GM08714 (cell line): ENCODE measurements at regions not wholly inside any gene's neighbourhood (a gene's known extent, or its start where the extent isn't known, plus 50 kb on each side); places are given as distances from the start of the nearest gene placed in this dataset.

Source experiments
- H3K4me3 ChIP-seq: fragments of 200-500 bp; sonication (Bioruptor generic); 2 replicates; pipeline ENCODE4 v1.5.1; 2014; ENCODE audit warnings: mild to moderate bottlenecking, low read length, inconsistent platforms
- ZNF274 ChIP-seq: IDR thresholded peaks from 2 replicates; pipeline ENCODE4 v1.6.1; 2012; ENCODE audit warnings: mild to moderate bottlenecking, low read depth, low read length

- TF ChIP-seq ZNF274 = no peak
- H3K4me3 ChIP-seq = no peak overlapping the region
These were observed 187.9 kb downstream of the USP12 start for GRCh38 chr13:26983543-26984320.

DNA sequence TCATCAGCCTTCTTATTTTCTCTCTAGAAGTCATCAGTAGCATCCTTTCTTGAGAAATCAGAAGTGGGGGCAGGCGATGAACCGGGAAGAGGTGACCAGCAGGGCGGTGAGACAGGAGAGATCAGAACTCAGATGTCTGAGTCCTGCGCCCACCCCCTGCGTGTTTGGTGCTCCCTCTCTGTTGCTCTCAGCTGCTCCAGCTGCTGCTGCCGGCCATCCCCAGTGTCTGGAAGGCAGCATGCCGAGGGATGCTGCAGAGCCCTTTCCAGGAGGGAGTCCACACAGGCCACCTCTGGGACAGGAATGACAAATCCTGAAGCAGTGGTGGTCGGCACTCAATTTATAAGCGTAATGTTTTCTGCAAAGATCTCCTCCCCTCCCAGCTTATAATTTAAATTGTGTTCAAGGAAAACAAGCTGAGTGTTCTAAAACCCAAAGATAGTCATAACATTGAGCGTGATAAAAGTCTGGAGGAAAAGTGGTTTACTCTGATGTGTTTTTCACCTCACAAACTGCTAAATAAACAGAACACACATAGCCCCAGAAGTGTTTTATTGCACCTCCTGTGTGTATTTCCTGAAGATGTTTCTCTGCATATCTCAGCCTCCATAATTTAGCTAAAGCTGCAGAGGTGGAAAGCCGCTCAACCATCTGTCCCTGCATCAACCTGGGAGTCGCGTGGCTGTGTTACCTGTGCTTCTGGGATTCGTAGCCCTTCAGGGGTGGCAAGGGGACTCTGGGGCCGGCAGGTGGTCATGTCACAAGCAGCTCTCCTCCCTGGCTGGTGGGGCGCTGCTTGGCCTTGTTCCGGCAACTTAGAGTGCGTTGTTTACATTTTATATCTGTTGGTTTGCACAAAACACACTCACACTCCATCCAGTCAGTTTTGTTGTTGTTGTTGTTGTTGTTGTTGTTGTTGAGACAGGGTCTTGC lies 191.2 kb downstream of the USP12 start:
- no peak for TF ChIP-seq ZNF274
- no peak overlapping the region for H3K4me3 ChIP-seq

DNA sequence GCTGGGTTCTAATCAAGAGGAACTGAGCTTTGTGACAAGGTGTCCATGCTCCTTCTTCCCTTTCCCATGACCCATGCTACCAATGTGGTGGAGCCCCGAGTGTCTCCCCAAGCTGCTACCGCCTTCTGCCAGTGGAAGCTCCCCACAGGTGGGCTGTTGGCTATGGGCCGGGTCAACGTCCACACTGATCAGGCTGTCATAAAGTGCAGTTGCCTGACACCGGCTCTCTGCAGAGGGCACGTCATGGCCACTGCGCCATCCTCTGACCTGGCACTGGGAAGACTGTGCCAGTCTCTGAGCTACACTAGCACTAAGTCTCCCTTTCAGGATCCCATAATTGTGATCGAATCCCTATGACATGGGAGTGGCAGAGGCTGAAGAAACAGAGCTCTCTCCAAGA lies 192.3 kb downstream of the USP12 start:
- TF ChIP-seq ZNF274 = no peak
- H3K4me3 ChIP-seq = no peak overlapping the region

- H3K4me3 ChIP-seq = no peak overlapping the region
- TF ChIP-seq ZNF274 = no peak
These were observed 193.3 kb downstream of the USP12 start for GRCh38 chr13:26978081-26978860.

DNA sequence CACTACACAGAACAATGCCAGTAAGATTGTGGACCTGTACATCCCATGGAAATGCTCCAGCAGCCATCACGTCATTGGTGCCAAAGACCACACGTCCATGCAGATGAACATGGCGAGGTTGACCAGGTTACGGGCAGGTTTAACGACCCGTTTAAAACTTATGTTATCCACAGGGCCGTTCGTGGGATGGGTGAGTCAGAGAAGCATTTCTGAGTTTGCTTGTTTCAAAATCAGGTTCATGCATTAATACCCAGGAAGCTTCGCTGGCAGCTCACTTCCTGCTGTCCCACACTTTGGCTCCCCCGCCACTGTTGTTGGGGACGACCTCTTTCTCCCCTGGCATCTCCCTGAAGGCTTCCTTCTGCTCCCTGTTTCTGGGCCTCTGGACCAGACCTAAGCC lies 194.1 kb downstream of the USP12 start:
- H3K4me3 ChIP-seq = no peak overlapping the region
- TF ChIP-seq ZNF274 = no peak

- no peak overlapping the region for H3K4me3 ChIP-seq
- no peak for TF ChIP-seq ZNF274
These were observed 195.3 kb downstream of the USP12 start for GRCh38 chr13:26976313-26976712.

- no peak overlapping the region for H3K4me3 ChIP-seq
- TF ChIP-seq ZNF274 = no peak
These were observed 197.7 kb downstream of the USP12 start for GRCh38 chr13:26973946-26974345.

DNA sequence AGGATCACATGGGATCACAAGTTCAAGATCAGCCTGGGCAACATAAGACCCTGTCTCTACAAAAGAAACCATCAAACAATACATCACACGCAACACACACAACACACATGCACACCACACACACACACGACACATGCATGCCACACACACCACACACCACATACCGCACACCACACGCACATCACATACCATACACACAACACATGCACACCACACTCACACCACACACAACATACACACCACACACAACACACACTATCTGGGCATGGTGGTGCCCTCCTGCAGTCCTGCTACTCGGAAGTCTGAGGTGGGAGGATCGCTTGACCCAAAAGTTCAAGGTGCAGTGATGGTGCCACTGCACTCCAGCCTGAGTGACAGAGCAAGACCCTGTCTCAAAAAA lies 198.3 kb downstream of the USP12 start:
- TF ChIP-seq ZNF274 = no peak

GRCh38 chr13:26971990-26972887 lies 199.4 kb downstream of the USP12 start:
- no peak for TF ChIP-seq ZNF274
- no peak overlapping the region for H3K4me3 ChIP-seq

More for the DNA sequence above, 198.3 kb downstream of the USP12 start:
- no peak overlapping the region for H3K4me3 ChIP-seq

DNA sequence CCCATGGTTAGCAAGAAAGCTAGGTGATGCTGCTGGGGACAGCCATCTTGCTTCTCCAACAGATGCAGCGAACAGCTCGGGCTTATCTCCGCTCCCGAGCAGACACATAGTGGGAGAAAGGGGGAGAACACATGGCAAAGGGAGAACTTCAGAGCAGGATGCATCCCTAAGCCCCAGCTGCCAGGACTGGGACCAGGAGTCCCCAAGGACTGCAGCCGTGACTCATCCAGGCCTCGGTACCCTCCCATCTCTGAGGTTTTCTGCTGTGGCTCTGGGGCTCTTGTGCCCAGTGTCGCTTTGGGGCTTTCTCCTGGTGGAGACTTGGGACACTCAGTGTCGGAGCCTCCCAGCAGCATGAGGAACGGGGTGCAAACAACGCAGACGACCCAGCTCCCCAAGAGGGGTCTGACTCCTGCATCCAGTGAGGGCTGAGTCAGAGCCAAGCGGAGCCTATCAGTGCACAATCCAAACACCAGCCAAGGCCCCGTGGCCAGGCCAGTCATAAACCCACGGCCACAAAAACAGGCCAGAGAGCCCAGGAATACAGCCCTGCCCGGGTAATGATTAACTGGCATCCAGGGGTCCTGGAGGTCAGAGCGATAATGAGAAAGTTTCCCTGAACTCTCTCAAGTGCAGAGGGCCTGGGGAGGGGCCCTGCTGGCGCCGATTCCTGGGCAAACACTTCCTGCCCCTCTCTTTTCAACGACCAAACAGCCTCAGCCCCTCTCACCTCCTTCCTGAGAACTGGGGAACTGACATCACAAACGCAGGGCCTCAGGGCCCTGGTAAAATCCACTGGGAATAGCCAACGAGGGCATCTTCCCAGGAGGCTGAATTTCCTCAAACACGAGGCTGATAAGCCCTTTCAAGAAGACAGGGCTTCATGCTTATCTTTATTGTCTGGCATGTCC lies 202.9 kb downstream of the USP12 start:
- TF ChIP-seq ZNF274 = no peak
- no peak overlapping the region for H3K4me3 ChIP-seq

- H3K4me3 ChIP-seq = no peak overlapping the region
- TF ChIP-seq ZNF274 = no peak
These were observed 204.2 kb downstream of the USP12 start for GRCh38 chr13:26967119-26968038.

- no peak overlapping the region for H3K4me3 ChIP-seq
- no peak for TF ChIP-seq ZNF274
These were observed 204.9 kb downstream of the USP12 start for GRCh38 chr13:26966701-26967080.
